Hematopoietic multipotent progenitor cell treated with erythropoietin and hydrocortisone succinate and interleukin-3 and kit ligand, for 15 days (in vitro differentiated cells): ENCODE measurements at regions not wholly inside any gene's neighbourhood (a gene's known extent, or its start where the extent isn't known, plus 50 kb on each side); places are given as distances from the start of the nearest gene placed in this dataset.
"Not testable (repeated sequence)": the region's sequence is repeated elsewhere in the genome, so short reads cannot be mapped to it uniquely, and the experiment has no call there.

Experiments
- DNase-seq: peaks from one replicate; pipeline ENCODE4 v3.0.0-alpha.2; 2015; ENCODE audit warnings: low spot score

- DNase-seq = not testable (repeated sequence)
These were observed 113.5 kb upstream of the NBPF19 start for GRCh38 chr1:149361310-149361709.

GRCh38 chr1:149364188-149364981 is 110.5 kb upstream of the NBPF19 start:
- DNase-seq = not testable (repeated sequence)

- not testable (repeated sequence) for DNase-seq
These were observed 108.4 kb upstream of the NBPF19 start for GRCh38 chr1:149366402-149366801.

- DNase-seq = not testable (repeated sequence)
These were observed 107.3 kb upstream of the NBPF19 start for GRCh38 chr1:149367472-149368044.

- DNase-seq = not testable (repeated sequence)
These were observed 106.5 kb upstream of the NBPF19 start for GRCh38 chr1:149368337-149368736.

- DNase-seq = not testable (repeated sequence)
These were observed 105.8 kb upstream of the NBPF19 start for GRCh38 chr1:149369081-149369480.

GRCh38 chr1:149371955-149372354 is 102.9 kb upstream of the NBPF19 start:
- not testable (repeated sequence) for DNase-seq

GRCh38 chr1:149378462-149378861 is 96.4 kb upstream of the NBPF19 start:
- DNase-seq = not testable (repeated sequence)

GRCh38 chr1:149390173-149390926 is 84.5 kb upstream of the NBPF19 start:
- peak; percentile 11 for DNase-seq

- DNase-seq = not testable (repeated sequence)
These were observed 83.9 kb upstream of the NBPF19 start for GRCh38 chr1:149390931-149391330.

GRCh38 chr1:149395802-149396201 is 79.0 kb upstream of the NBPF19 start:
- not testable (repeated sequence) for DNase-seq

- not testable (repeated sequence) for DNase-seq
These were observed 76.3 kb upstream of the NBPF19 start for GRCh38 chr1:149398527-149398926.

GRCh38 chr1:149408404-149408803 is 66.4 kb upstream of the NBPF19 start:
- DNase-seq = not testable (repeated sequence)

- DNase-seq = not testable (repeated sequence)
These were observed 59.5 kb upstream of the NBPF19 start for GRCh38 chr1:149415373-149415772.

GRCh38 chr1:149418782-149419181 is 56.1 kb upstream of the NBPF19 start:
- not testable (repeated sequence) for DNase-seq

GRCh38 chr1:149423122-149423521 is 51.7 kb upstream of the NBPF19 start:
- not testable (repeated sequence) for DNase-seq
